Lower leg skin (tissue), 4 donors: ENCODE measurements at regions not wholly inside any gene's neighbourhood (a gene's known extent, or its start where the extent isn't known, plus 50 kb on each side); places are given as distances from the start of the nearest gene placed in this dataset.

Source experiments
- DNase-seq, 2 donors: peaks; one replicate each; pipeline ENCODE4 v3.0.0-alpha.2; 2019; ENCODE audit warnings: low spot score in 2 of 2
- H3K4me3 ChIP-seq: fragments of 200-600 bp; sonication (generic); 2 replicates; pipeline ENCODE4 v1.5.1; 2017; ENCODE audit warnings: mild to moderate bottlenecking, low read depth; ENCODE audit not compliant: poor library complexity, severe bottlenecking
- POLR2A ChIP-seq, 2 donors: fragments of 450-650 bp; IDR thresholded peaks; one replicate each; pipeline ENCODE4 v1.6.1; 2016 to 2017; ENCODE audit warnings: antibody characterized with exemption in 2 of 2, mild to moderate bottlenecking in 1 of 2, moderate library complexity in 1 of 2
- WGBS, 2 donors: methylation state at CpG; one replicate each; pipeline ENCODE4 v1.1.5; 2018; 5-methylcytosine and 5-hydroxymethylcytosine counted together
- intact Hi-C: fragments of 100-400 bp; cut with DNase I; formaldehyde crosslinking; loops from one replicate; pipeline ENCODE4 v1.15.0; 2023; ENCODE audit warnings: low total_unique reads
- TF ChIP-seq, protein P1 (sequence below), 3 donors: fragments of 450-650 bp; IDR thresholded peaks; one replicate each; pipeline ENCODE4 v1.5.1; 2016; ENCODE audit warnings: antibody characterized with exemption in 3 of 3, mild to moderate bottlenecking in 3 of 3, moderate library complexity in 2 of 3

DNA sequence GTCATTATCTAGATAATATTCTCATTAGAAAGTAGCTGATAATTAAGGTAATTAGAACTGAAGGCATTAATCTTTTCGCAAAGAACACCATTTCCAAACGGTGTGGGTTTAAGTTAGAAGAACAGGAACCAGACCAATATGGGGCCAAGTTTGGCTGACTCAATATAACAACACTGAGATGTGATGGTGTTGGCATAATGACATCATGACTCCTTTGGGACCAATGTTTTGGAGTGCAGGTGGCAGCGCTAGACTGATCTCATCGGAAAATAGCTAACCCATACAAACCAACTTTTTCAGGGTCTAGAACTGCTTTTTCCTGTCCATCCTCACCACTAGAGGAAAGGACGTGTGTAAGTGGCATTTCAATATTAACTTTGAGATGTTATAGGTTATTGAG is 1171.7 kb upstream of the ZEB2 start:
- 84 to 85% methylated on average over 5 of the region's 5 CpGs for WGBS, 2 donors
- DNase-seq = no peak
- intact Hi-C loops = no loop called here
- no peak for TF ChIP-seq POLR2A (IDR thresholded peaks at IDR 0.05)
- TF ChIP-seq, protein P1, sequence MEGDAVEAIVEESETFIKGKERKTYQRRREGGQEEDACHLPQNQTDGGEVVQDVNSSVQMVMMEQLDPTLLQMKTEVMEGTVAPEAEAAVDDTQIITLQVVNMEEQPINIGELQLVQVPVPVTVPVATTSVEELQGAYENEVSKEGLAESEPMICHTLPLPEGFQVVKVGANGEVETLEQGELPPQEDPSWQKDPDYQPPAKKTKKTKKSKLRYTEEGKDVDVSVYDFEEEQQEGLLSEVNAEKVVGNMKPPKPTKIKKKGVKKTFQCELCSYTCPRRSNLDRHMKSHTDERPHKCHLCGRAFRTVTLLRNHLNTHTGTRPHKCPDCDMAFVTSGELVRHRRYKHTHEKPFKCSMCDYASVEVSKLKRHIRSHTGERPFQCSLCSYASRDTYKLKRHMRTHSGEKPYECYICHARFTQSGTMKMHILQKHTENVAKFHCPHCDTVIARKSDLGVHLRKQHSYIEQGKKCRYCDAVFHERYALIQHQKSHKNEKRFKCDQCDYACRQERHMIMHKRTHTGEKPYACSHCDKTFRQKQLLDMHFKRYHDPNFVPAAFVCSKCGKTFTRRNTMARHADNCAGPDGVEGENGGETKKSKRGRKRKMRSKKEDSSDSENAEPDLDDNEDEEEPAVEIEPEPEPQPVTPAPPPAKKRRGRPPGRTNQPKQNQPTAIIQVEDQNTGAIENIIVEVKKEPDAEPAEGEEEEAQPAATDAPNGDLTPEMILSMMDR (IDR thresholded peaks at IDR 0.05) = no peak
- H3K4me3 ChIP-seq = no peak overlapping the region

DNA sequence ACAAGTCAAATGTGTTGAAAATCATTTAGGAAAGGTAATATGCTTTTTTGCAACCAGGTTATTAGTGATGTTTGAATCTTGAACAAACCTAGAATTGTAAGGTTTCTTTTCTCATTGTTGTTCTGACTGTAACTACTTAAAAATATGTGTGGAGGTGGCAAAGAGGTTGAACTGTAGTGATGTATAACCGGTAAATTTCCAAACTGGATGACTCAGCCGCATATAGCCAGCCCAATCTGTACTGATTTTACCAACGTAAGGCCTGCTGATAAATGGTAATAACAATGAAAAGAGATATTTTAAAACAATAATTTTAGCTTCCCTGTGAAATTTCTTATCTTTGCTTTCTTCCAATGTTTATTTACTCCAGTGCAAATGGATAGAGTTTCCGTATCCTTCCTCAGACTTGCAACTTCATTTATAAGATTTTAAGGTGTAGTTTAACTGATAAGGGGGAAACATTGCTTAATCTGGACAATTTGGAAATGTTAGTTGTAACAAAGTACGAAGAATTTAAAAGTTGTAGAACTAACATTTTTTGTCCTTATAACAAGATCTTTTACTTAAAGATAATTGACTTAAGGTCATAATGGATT is 1170.4 kb upstream of the ZEB2 start:
- WGBS, 2 donors = 90 to 93% methylated on average over 5 of the region's 5 CpGs

DNA sequence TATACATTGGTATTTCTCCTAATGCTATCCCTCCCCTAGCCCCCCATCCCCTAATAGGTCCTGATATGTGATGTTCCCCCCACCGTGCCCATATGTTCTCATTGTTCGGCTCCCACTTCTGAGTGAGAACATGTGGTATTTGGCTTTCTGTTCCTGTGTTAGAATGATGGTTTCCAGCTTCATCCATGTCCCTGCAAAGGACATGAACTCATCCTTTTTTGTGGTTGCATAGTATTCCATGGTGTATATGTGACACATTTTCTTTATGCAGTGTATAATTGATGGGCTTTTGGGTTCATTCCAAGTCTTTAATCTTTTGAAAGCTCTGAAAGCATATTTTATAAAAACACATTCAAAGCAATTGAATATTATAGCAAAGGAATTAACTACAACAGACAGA is 1169.4 kb upstream of the ZEB2 start:
- WGBS, 2 donors = 87 to 98% methylated on average over 2 of the region's 2 CpGs

More for the DNA sequence above, 1170.4 kb upstream of the ZEB2 start:
- no peak for DNase-seq
- intact Hi-C loops = no loop called here
- no peak overlapping the region for H3K4me3 ChIP-seq
- TF ChIP-seq POLR2A (IDR thresholded peaks at IDR 0.05) = no peak
- TF ChIP-seq, protein P1 (IDR thresholded peaks at IDR 0.05) = no peak

DNA sequence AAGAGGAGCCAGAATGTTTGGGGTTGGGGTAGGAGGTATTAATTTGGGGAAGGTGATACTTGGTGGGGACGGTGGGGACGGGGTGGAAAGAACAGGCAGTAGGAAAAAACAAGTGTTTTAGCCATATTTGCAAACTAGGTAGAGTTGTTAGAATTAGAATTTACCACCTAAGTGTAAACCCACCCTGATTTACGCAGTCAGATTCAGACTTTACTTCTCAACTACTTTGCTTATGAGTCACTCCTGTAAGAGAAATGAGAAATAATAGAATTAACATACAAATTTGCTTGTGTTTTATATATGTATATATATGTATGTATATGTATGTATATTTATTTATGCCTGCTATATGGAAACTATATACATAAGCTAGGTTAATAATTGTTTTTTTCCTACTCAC is 1168.2 kb upstream of the ZEB2 start:
- TF ChIP-seq, protein P1 (IDR thresholded peaks at IDR 0.05) = no peak
- no peak for TF ChIP-seq POLR2A (IDR thresholded peaks at IDR 0.05)
- no peak overlapping the region for H3K4me3 ChIP-seq
- intact Hi-C loops = no loop called here
- DNase-seq = no peak
- WGBS, 2 donors = 83 to 88% methylated on average over 3 of the region's 3 CpGs

More for the DNA sequence above, 1169.4 kb upstream of the ZEB2 start:
- intact Hi-C loops = no loop called here
- H3K4me3 ChIP-seq = no peak overlapping the region
- no peak for DNase-seq
- TF ChIP-seq POLR2A (IDR thresholded peaks at IDR 0.05) = no peak
- TF ChIP-seq, protein P1 (IDR thresholded peaks at IDR 0.05) = no peak

DNA sequence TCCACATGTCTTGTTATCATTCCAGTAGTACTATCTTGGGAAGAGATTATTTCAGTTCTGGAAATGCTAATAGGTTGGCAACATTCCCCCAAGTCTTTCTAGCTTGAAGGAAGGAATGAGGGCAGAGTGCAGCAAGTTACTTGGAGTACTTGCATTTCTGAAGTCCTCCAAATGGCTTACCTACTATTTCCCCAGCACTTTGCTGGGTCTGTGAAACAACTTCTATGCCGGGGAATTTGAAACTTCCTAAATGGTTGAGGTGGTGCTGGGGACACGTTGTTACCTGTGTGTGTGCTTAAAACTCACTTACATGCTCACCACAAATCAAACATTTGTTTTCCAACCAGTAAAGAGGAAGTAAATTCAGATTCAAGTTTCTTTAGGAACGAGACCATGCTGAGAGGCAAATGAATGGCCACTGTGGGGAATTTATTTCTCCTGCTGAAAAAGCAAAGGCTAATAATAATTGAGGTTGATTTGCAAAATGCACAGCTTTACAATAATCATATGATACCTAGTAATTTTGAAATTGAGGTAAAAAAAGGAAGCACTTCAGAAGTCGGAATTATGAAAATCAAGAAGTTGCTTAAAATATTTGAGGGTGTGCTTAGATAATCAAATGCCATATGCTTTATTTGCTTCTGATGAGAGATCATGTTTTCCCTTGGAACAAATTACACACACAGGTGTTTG is 1167.7 kb upstream of the ZEB2 start:
- no peak for DNase-seq
- intact Hi-C loops = no loop called here
- H3K4me3 ChIP-seq = no peak overlapping the region
- TF ChIP-seq, protein P1 (IDR thresholded peaks at IDR 0.05) = no peak
- TF ChIP-seq POLR2A (IDR thresholded peaks at IDR 0.05) = no peak
- 42 to 48% methylated on average over 4 of the region's 4 CpGs for WGBS, 2 donors
